OCI-LY1 (cell line): ENCODE measurements at regions not wholly inside any gene's neighbourhood (a gene's known extent, or its start where the extent isn't known, plus 50 kb on each side); places are given as distances from the start of the nearest gene placed in this dataset.

Source experiments
- CTCF ChIP-seq: fragments of 200-600 bp; sonication (generic), shearing (Covaris generic); IDR thresholded peaks from 2 replicates; pipeline ENCODE4 v1.5.1; 2017; ENCODE audit warnings: mild to moderate bottlenecking, antibody characterized with exemption, low read length, moderate library complexity, mixed read lengths
- EZH2 ChIP-seq: fragments of 200-600 bp; sonication (generic), shearing (Covaris generic); IDR thresholded peaks from 2 replicates; pipeline ENCODE4 v1.8.0; 2017; ENCODE audit warnings: borderline replicate concordance, mixed run types, mild to moderate bottlenecking, antibody characterized with exemption, low read length, moderate library complexity, mixed read lengths

- no peak for TF ChIP-seq CTCF
- no peak for TF ChIP-seq EZH2
Measured at GRCh38 chr3:35857004-35857403, 217.7 kb downstream of the ARPP21 start.
